ENCODE measurements at regions not wholly inside any gene's neighbourhood (a gene's known extent, or its start where the extent isn't known, plus 50 kb on each side); places are given as distances from the start of the nearest gene placed in this dataset.

- TF ChIP-seq, protein P1, sequence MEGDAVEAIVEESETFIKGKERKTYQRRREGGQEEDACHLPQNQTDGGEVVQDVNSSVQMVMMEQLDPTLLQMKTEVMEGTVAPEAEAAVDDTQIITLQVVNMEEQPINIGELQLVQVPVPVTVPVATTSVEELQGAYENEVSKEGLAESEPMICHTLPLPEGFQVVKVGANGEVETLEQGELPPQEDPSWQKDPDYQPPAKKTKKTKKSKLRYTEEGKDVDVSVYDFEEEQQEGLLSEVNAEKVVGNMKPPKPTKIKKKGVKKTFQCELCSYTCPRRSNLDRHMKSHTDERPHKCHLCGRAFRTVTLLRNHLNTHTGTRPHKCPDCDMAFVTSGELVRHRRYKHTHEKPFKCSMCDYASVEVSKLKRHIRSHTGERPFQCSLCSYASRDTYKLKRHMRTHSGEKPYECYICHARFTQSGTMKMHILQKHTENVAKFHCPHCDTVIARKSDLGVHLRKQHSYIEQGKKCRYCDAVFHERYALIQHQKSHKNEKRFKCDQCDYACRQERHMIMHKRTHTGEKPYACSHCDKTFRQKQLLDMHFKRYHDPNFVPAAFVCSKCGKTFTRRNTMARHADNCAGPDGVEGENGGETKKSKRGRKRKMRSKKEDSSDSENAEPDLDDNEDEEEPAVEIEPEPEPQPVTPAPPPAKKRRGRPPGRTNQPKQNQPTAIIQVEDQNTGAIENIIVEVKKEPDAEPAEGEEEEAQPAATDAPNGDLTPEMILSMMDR (IDR thresholded peaks at IDR 0.05) = no peak
- no peak for TF ChIP-seq POLR2A (IDR thresholded peaks at IDR 0.05)
- no peak for TF ChIP-seq POLR2AphosphoS5 (IDR thresholded peaks at IDR 0.05; ENCODE audit: insufficient read depth in 1 of 2, low read depth in 1 of 2)
Observed at GRCh38 chr16:50440531-50440930, 71.7 kb upstream of the BRD7 start.

All from vagina (tissue), 2 donors.